Mesenteric fat pad (tissue), 1 donor: ENCODE measurements at regions not wholly inside any gene's neighbourhood (a gene's known extent, or its start where the extent isn't known, plus 50 kb on each side); places are given as distances from the start of the nearest gene placed in this dataset.

ENCODE experiments used
- DNase-seq: peaks from one replicate; pipeline ENCODE4 v3.0.0-alpha.2; 2020; ENCODE audit warnings: low spot score
- donor health status: DM: yes; HTN: yes; CAD: no.

GRCh38 chr13:26942184-26942583 is 181.6 kb upstream of the GPR12 start:
- DNase-seq, result no peak

- no peak for DNase-seq
Measured at GRCh38 chr13:26941345-26942174, 181.0 kb upstream of the GPR12 start.

GRCh38 chr13:26934096-26934495 is 173.5 kb upstream of the GPR12 start:
- no peak for DNase-seq

- no peak for DNase-seq
Measured at GRCh38 chr13:26932465-26932864, 171.9 kb upstream of the GPR12 start.

- no peak for DNase-seq
Measured at GRCh38 chr13:26929971-26930730, 169.6 kb upstream of the GPR12 start.

GRCh38 chr13:26927511-26927910 is 166.9 kb upstream of the GPR12 start:
- no peak for DNase-seq

- DNase-seq, result no peak
Measured at GRCh38 chr13:26926371-26926770, 165.8 kb upstream of the GPR12 start.

- no peak for DNase-seq
Measured at GRCh38 chr13:26923824-26924605, 163.4 kb upstream of the GPR12 start.

- no peak for DNase-seq
Measured at GRCh38 chr13:26921918-26922317, 161.3 kb upstream of the GPR12 start.

- peak; percentile 78 for DNase-seq
Measured at GRCh38 chr13:26920614-26921355, 160.2 kb upstream of the GPR12 start.

- peak; percentile 62 for DNase-seq
Measured at GRCh38 chr13:26919732-26920131, 159.1 kb upstream of the GPR12 start.

GRCh38 chr13:26919311-26919710 is 158.7 kb upstream of the GPR12 start:
- DNase-seq, result peak; percentile 37

- peak; percentile 28 for DNase-seq
Measured at GRCh38 chr13:26914624-26915023, 154.0 kb upstream of the GPR12 start.

GRCh38 chr13:26914148-26914547 is 153.6 kb upstream of the GPR12 start:
- DNase-seq, result peak; percentile 37

GRCh38 chr13:26910754-26911465 is 150.3 kb upstream of the GPR12 start:
- peak; percentile 43 for DNase-seq

GRCh38 chr13:26909477-26909876 is 148.9 kb upstream of the GPR12 start:
- no peak for DNase-seq

- DNase-seq, result peak; percentile 9
Measured at GRCh38 chr13:26908126-26908525, 147.5 kb upstream of the GPR12 start.

GRCh38 chr13:26899202-26899601 is 138.6 kb upstream of the GPR12 start:
- DNase-seq, result no peak

- DNase-seq, result peak; percentile 87
Measured at GRCh38 chr13:26897706-26898550, 137.3 kb upstream of the GPR12 start.
